ENCODE measurements at regions not wholly inside any gene's neighbourhood (a gene's known extent, or its start where the extent isn't known, plus 50 kb on each side); places are given as distances from the start of the nearest gene placed in this dataset.

- in situ Hi-C loops (cut with MboI), result no loop called here
- CTCF ChIA-PET, result interaction anchor here (1.4 to 2.1 kb wide), 3 partner anchors 9 to 158 kb away, joined by 4 to 11 read pairs (median 6); no protein-coding TSS in a partner anchor
These were observed 706.4 kb downstream of the SMARCA1 start for GRCh38 chrX:128816919-128817318.

GRCh38 chrX:128807367-128807766 lies 715.9 kb downstream of the SMARCA1 start:
- TF ChIP-seq YBX1 (IDR thresholded peaks at IDR 0.05), result no peak
- TF ChIP-seq CEBPZ (IDR thresholded peaks at IDR 0.05; ENCODE audit: low read depth, low read length), result peak; percentile 66; the same call in 1 of the 2 replicates
- TF ChIP-seq TCF7 (IDR thresholded peaks at IDR 0.05; ENCODE audit: borderline replicate concordance), result no peak
- TF ChIP-seq CEBPB (IDR thresholded peaks at IDR 0.05; ENCODE audit: borderline replicate concordance in 1 of 2, low read depth in 2 of 2, low read length in 2 of 2), result no peak
- no peak for TF ChIP-seq FOXM1 (IDR thresholded peaks at IDR 0.05; ENCODE audit: low read depth, low read length)
- H3K9ac ChIP-seq (ENCODE audit: control insufficient read depth, insufficient read depth, low read length), result no peak overlapping the region
- SMC1A ChIA-PET (ENCODE audit: uncharacterized antibody, unreplicated experiment), result no interaction called here
- no peak overlapping the region for H3K27ac ChIP-seq (ENCODE audit: control insufficient read depth, insufficient read depth)
- no peak for ATAC-seq
- in situ Hi-C loops (cut with MboI) (no loop called here), intact Hi-C loops (cut with micrococcal nuclease; ENCODE audit: unreplicated experiment) (no loop called here)
- no peak overlapping the region for H3K4me3 ChIP-seq
- H2AFZ ChIP-seq (ENCODE audit: control insufficient read depth, low read depth, low read length), result no peak overlapping the region
- H3K9me3 ChIP-seq (replicated peaks; ENCODE audit: control insufficient read depth, insufficient read depth, low read length), result no peaks in the 10 kb centered on the region; the same call in 2 of the 3 replicates
- DNase-seq (ENCODE audit: low read depth, low spot score), result no peak
- no peaks in the 10 kb centered on the region for H3K4me1 ChIP-seq (ENCODE audit: control insufficient read depth, insufficient read depth, low read length)
- H4K20me1 ChIP-seq (ENCODE audit: control insufficient read depth, insufficient read depth), result no peaks in the 10 kb centered on the region
- H3K4me2 ChIP-seq (ENCODE audit: control insufficient read depth, insufficient read depth), result no peak overlapping the region
- no peaks in the 10 kb centered on the region for H3K36me3 ChIP-seq (ENCODE audit: control insufficient read depth in 2 of 2, insufficient read depth in 2 of 2, low read length in 1 of 2)
- 70% methylated on average over 3 of the region's 3 CpGs for WGBS (ENCODE audit: insufficient coverage, insufficient replicate concordance, low lambda C conversion rate, missing lambda C conversion rate)
- H3K27me3 ChIP-seq (replicated peaks in 1 of 2; ENCODE audit: control insufficient read depth in 2 of 2, insufficient read depth in 2 of 2, low read length in 1 of 2), result no peaks in the 10 kb centered on the region
- BruUV-seq (replicated peaks), result no TSS peak
- FAIRE-seq, result no peak
- CTCF ChIA-PET, result interaction anchor here (1.3 kb wide), 1 partner anchor 10 kb away, joined by 6 read pairs; no protein-coding TSS in a partner anchor
- POLR2A ChIA-PET, result no interaction called here
- H3K79me2 ChIP-seq (ENCODE audit: control insufficient read depth, insufficient read depth, low read length), result no peaks in the 10 kb centered on the region
- RAD21 ChIA-PET (ENCODE audit: unreplicated experiment), result no interaction called here

More at GRCh38 chrX:128816919-128817318, 706.4 kb downstream of the SMARCA1 start:
- no peak for ATAC-seq
- Histone ChIP-seq H3K4me3 (no peak overlapping the region), H3K79me2 (ENCODE audit: control insufficient read depth, insufficient read depth, low read length) (no peaks in the 10 kb centered on the region), H3K27me3 (replicated peaks in 1 of 2; ENCODE audit: control insufficient read depth in 2 of 2, insufficient read depth in 2 of 2, low read length in 1 of 2) (no peaks in the 10 kb centered on the region), H3K9me3 (replicated peaks; ENCODE audit: control insufficient read depth, insufficient read depth, low read length) (no peaks in the 10 kb centered on the region), H3K9ac (ENCODE audit: control insufficient read depth, insufficient read depth, low read length) (no peak overlapping the region), H3K4me2 (ENCODE audit: control insufficient read depth, insufficient read depth) (no peak overlapping the region), H4K20me1 (ENCODE audit: control insufficient read depth, insufficient read depth) (no peaks in the 10 kb centered on the region), H3K4me1 (ENCODE audit: control insufficient read depth, insufficient read depth, low read length) (no peaks in the 10 kb centered on the region), H3K36me3 (ENCODE audit: control insufficient read depth in 2 of 2, insufficient read depth in 2 of 2, low read length in 1 of 2) (no peaks in the 10 kb centered on the region), H3K27ac (ENCODE audit: control insufficient read depth, insufficient read depth) (no peak overlapping the region), H2AFZ (ENCODE audit: control insufficient read depth, low read depth, low read length) (no peak overlapping the region)
- intact Hi-C loops (cut with micrococcal nuclease; ENCODE audit: unreplicated experiment), result loop anchor here (2.0 kb wide), 1 partner anchor 544 kb away; no protein-coding TSS in a partner anchor
- BruUV-seq (replicated peaks), result no TSS peak
- no peak for FAIRE-seq
- RAD21 ChIA-PET (ENCODE audit: unreplicated experiment), result no interaction called here
- peak in 2 of 3 experiments; percentile 37; a peak in 4 of 6 replicates for TF ChIP-seq CTCF (IDR thresholded peaks at IDR 0.05 in 2 of 3, conservative IDR thresholded peaks at IDR 0.05 in 1 of 3; ENCODE audit: control insufficient read depth in 2 of 3, extremely low read depth in 1 of 3, insufficient read depth in 1 of 3, low read depth in 3 of 3, low read length in 3 of 3)
- TF ChIP-seq HDAC6 (IDR thresholded peaks at IDR 0.05; ENCODE audit: unreplicated experiment), result no peak
- no peak for DNase-seq (ENCODE audit: low read depth, low spot score)
- SMC1A ChIA-PET (ENCODE audit: uncharacterized antibody, unreplicated experiment), result no interaction called here
- POLR2A ChIA-PET, result no interaction called here
- 0% methylated on average over 3 of the region's 3 CpGs for WGBS (ENCODE audit: insufficient coverage, insufficient replicate concordance, low lambda C conversion rate, missing lambda C conversion rate)
